Keratinocyte (primary cell): ENCODE measurements at regions not wholly inside any gene's neighbourhood (a gene's known extent, or its start where the extent isn't known, plus 50 kb on each side); places are given as distances from the start of the nearest gene placed in this dataset.

ENCODE experiments used
- DNase-seq: peaks from one replicate; pipeline ENCODE4 v3.0.0-alpha.2; 2011; ENCODE audit warnings: low read depth, missing footprints, low spot score
- FAIRE-seq: peaks from 2 replicates; lab custom pipeline; 2011; peaks lifted over from hg19 to GRCh38; lab: Jason Lieb, UNC
- H2AFZ ChIP-seq: 2 replicates; pipeline ENCODE4 v1.6.0; 2012; ENCODE audit warnings: low read length, control low read depth, inconsistent platforms; ENCODE audit not compliant: control insufficient read depth
- H3K27ac ChIP-seq: 2 replicates; pipeline ENCODE4 v1.5.1; 2011; ENCODE audit warnings: low read length; ENCODE audit not compliant: control insufficient read depth, insufficient read depth
- H3K27me3 ChIP-seq: 3 replicates; pipeline ENCODE4 v1.6.0; 2011; ENCODE audit warnings: low read length; ENCODE audit not compliant: control insufficient read depth, insufficient read depth; ENCODE audit errors: extremely low read depth
- H3K36me3 ChIP-seq, 2 experiments: 2 replicates in 1 of 2; 3 replicates in 1 of 2; pipeline ENCODE4 v1.5.1; 2011; ENCODE audit warnings: low read length in 2 of 2, mild to moderate bottlenecking in 1 of 2; ENCODE audit not compliant: control insufficient read depth in 2 of 2, insufficient read depth in 2 of 2; ENCODE audit errors: extremely low read depth in 1 of 2
- H3K4me1 ChIP-seq: 3 replicates; pipeline ENCODE4 v1.5.1; 2011; ENCODE audit warnings: low read length; ENCODE audit not compliant: control insufficient read depth, insufficient read depth; ENCODE audit errors: extremely low read depth
- H3K4me2 ChIP-seq: 3 replicates; pipeline ENCODE4 v1.6.0; 2011; ENCODE audit warnings: low read depth, low read length; ENCODE audit not compliant: control insufficient read depth, insufficient read depth; ENCODE audit errors: extremely low read depth
- H3K4me3 ChIP-seq, 3 experiments: fragments of 200-600 bp in 1 of 3; sonication (generic) in 1 of 3; 2 replicates in 2 of 3; 3 replicates in 1 of 3; pipeline ENCODE4 v1.5.1; 2011 to 2016; ENCODE audit warnings: low read length in 3 of 3, mild to moderate bottlenecking in 3 of 3, control low read depth in 2 of 3, inconsistent platforms in 1 of 3, low read depth in 1 of 3, mixed read lengths in 1 of 3, mixed run types in 1 of 3, moderate library complexity in 1 of 3; ENCODE audit not compliant: control insufficient read depth in 2 of 3, insufficient read depth in 2 of 3; ENCODE audit errors: extremely low read depth in 1 of 3
- H3K79me2 ChIP-seq: 2 replicates; pipeline ENCODE4 v1.6.0; 2012; ENCODE audit warnings: low read length; ENCODE audit not compliant: control insufficient read depth, insufficient read depth
- H3K9ac ChIP-seq: 3 replicates; pipeline ENCODE4 v1.6.0; 2011; ENCODE audit warnings: low read length; ENCODE audit not compliant: control insufficient read depth, insufficient read depth; ENCODE audit errors: extremely low read depth
- H3K9me1 ChIP-seq: 3 replicates; pipeline ENCODE4 v1.6.0; 2011; ENCODE audit warnings: low read length; ENCODE audit not compliant: control insufficient read depth, insufficient read depth; ENCODE audit errors: extremely low read depth
- H3K9me3 ChIP-seq: 2 replicates; pipeline ENCODE4 v1.5.1; 2012; ENCODE audit warnings: low read depth, low read length; ENCODE audit not compliant: control insufficient read depth
- H4K20me1 ChIP-seq: 3 replicates; pipeline ENCODE4 v1.6.0; 2011; ENCODE audit warnings: low read length; ENCODE audit not compliant: control insufficient read depth, insufficient read depth; ENCODE audit errors: extremely low read depth
- CTCF ChIP-seq, 3 experiments: IDR thresholded peaks in 1 of 3; conservative IDR thresholded peaks in 1 of 3; optimal IDR thresholded peaks in 1 of 3; 2 replicates in 2 of 3; 3 replicates in 1 of 3; pipeline versions ENCODE3 to v1.5.1; 2011; ENCODE audit warnings: low read length in 3 of 3, mild to moderate bottlenecking in 3 of 3, moderate library complexity in 2 of 3, control low read depth in 1 of 3, inconsistent platforms in 1 of 3; ENCODE audit not compliant: insufficient read depth in 2 of 3; ENCODE audit errors: extremely low read depth in 1 of 3
- EZH2 ChIP-seq: IDR thresholded peaks from one replicate; pipeline ENCODE4 v1.6.1; 2012; ENCODE audit warnings: inconsistent platforms, mild to moderate bottlenecking, low read length, moderate library complexity
- dilution Hi-C: fragments of 300-500 bp; cut with MboI; formaldehyde crosslinking; loops from one replicate; pipeline ENCODE4 v1.7.0; 2020; ENCODE audit warnings: low sequenced_read_pairs; ENCODE audit not compliant: extremely low pct_ligation_motif_present

GRCh38 chr20:17819395-17820093, 119.8 kb downstream of the BANF2 start:
- Histone ChIP-seq H3K27me3 (no peaks in the 10 kb centered on the region), H3K79me2 (no peaks in the 10 kb centered on the region), H4K20me1 (no peaks in the 10 kb centered on the region), H3K4me1 (no peaks in the 10 kb centered on the region), H3K4me3 (no peak overlapping the region), H2AFZ (no peak overlapping the region), H3K9me3 (no peaks in the 10 kb centered on the region), H3K9ac (no peak overlapping the region), H3K4me2 (no peak overlapping the region), H3K9me1 (no peaks in the 10 kb centered on the region), H3K36me3 (no peaks in the 10 kb centered on the region), H3K27ac (no peak overlapping the region)
- dilution Hi-C loops: no loop called here
- DNase-seq (no peak), FAIRE-seq (no peak)
- TF ChIP-seq EZH2 (no peak), CTCF (optimal IDR thresholded peaks at IDR 0.05 in 1 of 3, IDR thresholded peaks at IDR 0.05 in 1 of 3, conservative IDR thresholded peaks at IDR 0.05 in 1 of 3; ENCODE audit: extremely low read depth in 1 of 3, insufficient read depth in 2 of 3, low read length in 3 of 3) (no peak)

GRCh38 chr20:17818187-17818586, 118.4 kb downstream of the BANF2 start:
- H3K4me2 ChIP-seq: no peak overlapping the region
- no peak overlapping the region for H2AFZ ChIP-seq
- H3K9me3 ChIP-seq: no peaks in the 10 kb centered on the region
- H3K27me3 ChIP-seq: no peaks in the 10 kb centered on the region
- no peaks in the 10 kb centered on the region for H3K9me1 ChIP-seq
- TF ChIP-seq CTCF (optimal IDR thresholded peaks at IDR 0.05 in 1 of 3, IDR thresholded peaks at IDR 0.05 in 1 of 3, conservative IDR thresholded peaks at IDR 0.05 in 1 of 3; ENCODE audit: extremely low read depth in 1 of 3, insufficient read depth in 2 of 3, low read length in 3 of 3): no peak
- no peak for TF ChIP-seq EZH2
- no peak overlapping the region for H3K9ac ChIP-seq
- H3K36me3 ChIP-seq: no peaks in the 10 kb centered on the region
- dilution Hi-C loops: no loop called here
- no peaks in the 10 kb centered on the region for H4K20me1 ChIP-seq
- no peak for FAIRE-seq
- H3K27ac ChIP-seq: no peak overlapping the region
- H3K4me1 ChIP-seq: no peaks in the 10 kb centered on the region
- no peaks in the 10 kb centered on the region for H3K79me2 ChIP-seq
- no peak for DNase-seq
- no peak overlapping the region for H3K4me3 ChIP-seq
